GM20000 (cell line): ENCODE measurements at regions not wholly inside any gene's neighbourhood (a gene's known extent, or its start where the extent isn't known, plus 50 kb on each side); places are given as distances from the start of the nearest gene placed in this dataset.

Experiments
- DNase-seq: peaks from one replicate; pipeline ENCODE4 v3.0.0; 2012; ENCODE audit warnings: low spot score
- TF ChIP-seq, protein P1 (sequence below): IDR thresholded peaks from 2 replicates; pipeline ENCODE4 v1.5.1; 2012; ENCODE audit warnings: mild to moderate bottlenecking, control low read depth; ENCODE audit errors: extremely low read depth, missing control alignments

DNA sequence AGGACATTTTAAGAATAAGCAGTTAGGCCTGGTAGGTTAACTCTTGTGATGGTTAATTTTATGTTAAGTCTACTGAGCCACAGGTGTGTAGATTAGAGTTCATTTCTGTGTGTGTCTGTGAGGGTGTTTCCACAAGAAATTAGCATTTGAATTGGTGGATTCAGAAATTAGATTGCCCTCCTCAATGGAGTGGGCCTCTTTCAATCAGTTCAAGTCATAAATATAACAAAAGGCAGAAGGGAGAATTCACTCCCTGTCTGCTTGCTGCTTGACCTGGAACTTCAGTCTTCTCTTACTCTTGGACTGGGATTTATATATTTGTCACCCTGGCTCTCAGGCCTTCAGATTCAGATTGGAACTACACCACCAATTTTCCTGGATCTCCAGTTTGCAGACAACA lies 55.3 kb upstream of the POM121L12 start:
- DNase-seq = no peak
- TF ChIP-seq, protein P1, sequence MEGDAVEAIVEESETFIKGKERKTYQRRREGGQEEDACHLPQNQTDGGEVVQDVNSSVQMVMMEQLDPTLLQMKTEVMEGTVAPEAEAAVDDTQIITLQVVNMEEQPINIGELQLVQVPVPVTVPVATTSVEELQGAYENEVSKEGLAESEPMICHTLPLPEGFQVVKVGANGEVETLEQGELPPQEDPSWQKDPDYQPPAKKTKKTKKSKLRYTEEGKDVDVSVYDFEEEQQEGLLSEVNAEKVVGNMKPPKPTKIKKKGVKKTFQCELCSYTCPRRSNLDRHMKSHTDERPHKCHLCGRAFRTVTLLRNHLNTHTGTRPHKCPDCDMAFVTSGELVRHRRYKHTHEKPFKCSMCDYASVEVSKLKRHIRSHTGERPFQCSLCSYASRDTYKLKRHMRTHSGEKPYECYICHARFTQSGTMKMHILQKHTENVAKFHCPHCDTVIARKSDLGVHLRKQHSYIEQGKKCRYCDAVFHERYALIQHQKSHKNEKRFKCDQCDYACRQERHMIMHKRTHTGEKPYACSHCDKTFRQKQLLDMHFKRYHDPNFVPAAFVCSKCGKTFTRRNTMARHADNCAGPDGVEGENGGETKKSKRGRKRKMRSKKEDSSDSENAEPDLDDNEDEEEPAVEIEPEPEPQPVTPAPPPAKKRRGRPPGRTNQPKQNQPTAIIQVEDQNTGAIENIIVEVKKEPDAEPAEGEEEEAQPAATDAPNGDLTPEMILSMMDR = no peak

DNA sequence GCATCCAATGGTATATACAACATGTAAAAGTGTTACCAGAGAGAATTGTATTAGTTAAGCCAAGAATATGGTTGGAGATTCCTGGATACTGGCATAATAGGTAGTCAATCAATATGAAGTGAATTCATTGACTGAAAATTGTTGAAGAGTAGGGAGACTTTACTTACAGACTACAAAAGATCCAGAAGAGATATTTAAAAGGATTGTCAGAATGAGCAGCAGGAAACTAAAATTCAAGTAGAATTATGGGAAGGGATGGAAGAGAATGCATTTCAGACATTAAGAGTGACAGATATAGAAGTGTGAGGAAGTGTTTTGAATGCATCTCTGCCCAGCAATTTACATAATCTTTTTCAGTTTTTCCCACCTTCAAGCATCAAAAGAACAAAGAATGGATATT lies 62.3 kb upstream of the POM121L12 start:
- TF ChIP-seq, protein P1 = no peak
- no peak for DNase-seq

DNA sequence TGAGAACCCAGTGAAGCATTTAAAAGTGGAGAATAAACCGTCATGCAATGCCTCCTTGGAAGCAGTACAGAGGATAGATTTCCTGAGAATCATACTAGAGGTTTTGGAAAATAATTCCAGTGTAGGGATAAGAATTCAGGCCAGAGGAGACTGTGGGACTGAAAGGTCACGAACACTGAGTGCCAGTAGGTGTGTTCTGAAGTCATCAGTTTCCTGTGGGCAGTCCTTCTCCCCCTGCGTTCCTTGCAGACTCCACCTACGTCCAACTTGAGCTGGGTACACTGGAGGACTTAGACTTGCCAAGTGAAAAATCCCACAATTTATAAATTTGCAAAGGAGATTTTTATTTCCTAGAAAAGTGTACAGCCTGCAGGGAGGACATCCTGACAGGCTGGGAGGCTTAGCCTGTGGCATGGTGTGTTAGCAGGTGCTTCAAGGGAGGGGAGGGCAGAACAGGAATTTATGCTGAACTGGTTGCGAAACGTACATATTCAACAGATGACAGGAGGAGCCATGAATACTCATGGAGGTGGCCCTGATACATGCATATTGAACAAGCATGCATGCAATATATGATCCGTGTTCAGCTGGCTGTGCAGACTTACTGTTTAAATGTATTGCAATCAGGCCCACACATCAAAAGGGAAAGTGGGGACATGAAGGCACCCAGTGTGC lies 72.9 kb upstream of the POM121L12 start:
- no peak for DNase-seq
- TF ChIP-seq, protein P1 = no peak

DNA sequence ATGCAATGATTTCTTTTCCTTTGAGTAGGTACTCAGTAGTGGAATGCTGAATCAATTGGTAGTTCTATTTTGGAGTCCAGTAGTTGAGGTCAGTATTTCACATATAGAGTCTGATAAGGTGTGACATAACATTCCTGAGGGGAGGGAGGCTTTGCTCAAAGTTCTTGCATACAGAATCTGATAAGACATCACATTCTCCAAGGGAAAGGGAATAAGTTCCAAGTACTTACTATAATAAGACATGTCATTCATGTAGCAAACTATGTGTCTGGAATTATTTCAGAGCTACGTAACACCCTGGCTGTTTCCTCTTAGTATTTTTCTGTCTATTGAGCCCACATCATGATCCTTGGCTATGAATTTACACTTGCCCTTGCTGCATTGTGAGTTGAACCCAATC lies 74.3 kb upstream of the POM121L12 start:
- no peak for DNase-seq
- TF ChIP-seq, protein P1 = no peak

DNA sequence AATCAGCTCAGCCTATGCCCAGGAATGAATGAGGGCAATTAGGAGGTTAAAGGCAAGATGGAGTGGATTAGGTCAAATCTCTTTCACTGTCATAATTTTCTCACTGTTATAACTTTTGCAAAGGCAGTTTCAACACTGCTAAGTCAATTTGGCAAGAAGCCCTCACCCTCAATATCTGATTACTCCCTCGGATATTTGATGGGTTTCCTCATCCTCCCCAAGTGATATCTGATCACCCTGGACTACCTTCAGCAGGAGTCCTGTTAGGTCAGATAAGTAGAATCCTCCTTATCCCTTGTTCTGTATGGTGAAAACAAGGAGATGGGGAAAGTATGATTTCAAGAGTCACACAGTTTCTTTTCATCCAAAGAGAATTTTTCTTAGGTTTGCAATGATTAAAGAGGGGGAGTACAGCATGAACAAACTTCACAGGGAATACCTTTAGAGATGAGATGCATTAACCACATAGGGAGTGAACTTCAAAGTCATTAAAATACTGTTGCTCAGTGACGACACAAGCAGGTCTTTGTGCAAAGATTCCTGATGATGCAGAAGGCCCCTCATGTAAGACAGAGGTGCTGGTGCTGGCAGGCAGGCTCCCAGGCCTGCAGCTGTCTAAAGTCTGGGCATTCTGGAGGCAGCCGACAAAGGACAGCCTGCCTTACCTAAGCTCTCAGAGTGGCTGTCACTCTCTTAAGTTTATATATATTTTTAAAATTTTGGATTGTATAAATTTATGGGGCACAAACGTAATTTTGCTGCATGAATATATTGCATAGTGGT lies 75.4 kb upstream of the POM121L12 start:
- TF ChIP-seq, protein P1 = no peak
- no peak for DNase-seq

DNA sequence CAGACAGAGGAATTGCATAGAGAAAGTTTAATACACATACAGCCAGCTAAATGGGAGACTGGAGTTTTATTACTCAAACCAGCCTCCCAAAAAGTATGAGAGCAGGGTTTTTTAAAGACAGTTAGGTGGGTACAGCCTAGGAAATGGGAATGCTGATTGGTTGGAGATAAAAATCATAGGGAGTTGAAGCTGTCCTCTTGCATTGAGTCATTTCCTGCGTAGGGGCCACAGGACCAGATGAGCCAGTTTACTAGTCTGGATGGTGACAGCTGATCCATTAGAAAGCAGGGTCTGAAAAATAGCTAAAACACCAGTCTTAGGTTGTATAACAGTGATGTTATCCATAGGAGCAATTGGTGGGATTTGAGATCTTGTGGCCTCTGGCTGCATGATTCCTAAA lies 76.1 kb upstream of the POM121L12 start:
- TF ChIP-seq, protein P1 = no peak
- DNase-seq = no peak

DNA sequence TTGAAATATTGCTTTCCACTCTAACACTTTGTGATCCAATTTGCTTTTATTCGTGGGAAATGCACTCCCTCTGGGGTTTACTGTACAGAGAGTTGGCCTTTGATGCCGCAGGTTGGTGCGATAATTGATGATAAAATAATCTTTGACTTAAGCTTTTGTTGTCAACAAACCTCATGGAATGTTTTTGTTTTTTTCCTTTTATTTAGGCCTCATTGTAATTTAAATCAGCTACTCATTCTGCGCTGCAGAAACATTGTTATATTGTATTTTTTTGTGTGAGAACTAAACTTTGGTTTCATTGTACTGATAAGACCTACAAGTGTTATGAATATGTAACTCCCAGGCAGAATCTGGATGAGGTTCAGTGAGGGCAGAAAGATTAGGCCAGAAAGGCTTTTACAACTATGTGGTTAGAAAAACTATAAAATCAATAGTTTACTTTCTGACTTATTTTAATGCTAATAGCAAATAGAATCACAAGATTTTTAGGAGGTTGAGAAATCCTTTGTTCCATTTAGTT lies 76.8 kb upstream of the POM121L12 start:
- TF ChIP-seq, protein P1 = no peak
- DNase-seq = no peak
